ENCODE measurements at regions not wholly inside any gene's neighbourhood (a gene's known extent, or its start where the extent isn't known, plus 50 kb on each side); places are given as distances from the start of the nearest gene placed in this dataset.
"Not testable (repeated sequence)": the region's sequence is repeated elsewhere in the genome, so short reads cannot be mapped to it uniquely, and the experiment has no call there.

- no peak for DNase-seq (ENCODE audit: low read depth, low spot score)
Observed at GRCh38 chr10:32217216-32217615, 129.7 kb downstream of the EPC1 start.

GRCh38 chr10:32213838-32214237 lies 133.1 kb downstream of the EPC1 start:
- not testable (repeated sequence) for DNase-seq (ENCODE audit: low read depth, low spot score)

GRCh38 chr10:32211046-32211363 lies 136.0 kb downstream of the EPC1 start:
- no peak for DNase-seq (ENCODE audit: low read depth, low spot score)

DNA sequence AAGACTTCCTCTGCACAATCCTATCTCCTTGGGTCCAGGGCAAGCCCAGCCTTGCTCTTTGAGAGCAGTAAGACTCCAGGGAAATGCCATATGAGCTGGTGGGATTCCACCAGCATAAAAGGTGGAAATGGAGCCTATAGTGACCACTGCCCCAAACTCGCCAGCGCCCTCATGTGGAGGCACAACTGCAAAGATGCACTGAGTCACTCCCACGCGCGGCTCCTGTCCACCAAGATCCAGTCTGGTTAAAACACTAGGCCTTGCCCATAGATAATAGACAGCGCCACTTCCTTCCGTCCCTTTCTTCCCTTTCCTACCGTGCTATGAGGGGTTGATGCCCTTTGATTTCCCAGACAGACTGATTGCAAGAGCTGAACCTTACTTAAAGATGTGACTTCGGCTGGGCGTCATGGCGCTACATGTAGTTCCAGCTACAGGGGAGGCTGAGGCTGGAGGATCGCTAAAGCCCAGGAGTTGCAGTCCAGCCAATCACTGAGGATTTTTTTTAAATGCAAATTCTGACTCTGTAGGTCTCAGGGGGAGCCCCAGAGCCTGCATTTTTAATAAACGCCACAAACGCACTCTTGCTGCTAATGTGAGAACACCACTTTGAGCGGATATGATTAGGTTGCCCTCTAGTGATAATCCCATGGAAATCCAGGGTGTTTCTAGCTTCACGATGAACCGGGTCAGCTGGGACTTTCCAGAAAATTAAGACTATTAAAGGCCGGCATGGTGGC lies 136.5 kb downstream of the EPC1 start:
- peak; percentile 42 for DNase-seq (ENCODE audit: low read depth, low spot score)

- not testable (repeated sequence) for DNase-seq (ENCODE audit: low read depth, low spot score)
Observed at GRCh38 chr10:32208005-32208404, 139.0 kb downstream of the EPC1 start.

GRCh38 chr10:32207544-32207943 lies 139.4 kb downstream of the EPC1 start:
- peak; percentile 41 for DNase-seq (ENCODE audit: low read depth, low spot score)

DNA sequence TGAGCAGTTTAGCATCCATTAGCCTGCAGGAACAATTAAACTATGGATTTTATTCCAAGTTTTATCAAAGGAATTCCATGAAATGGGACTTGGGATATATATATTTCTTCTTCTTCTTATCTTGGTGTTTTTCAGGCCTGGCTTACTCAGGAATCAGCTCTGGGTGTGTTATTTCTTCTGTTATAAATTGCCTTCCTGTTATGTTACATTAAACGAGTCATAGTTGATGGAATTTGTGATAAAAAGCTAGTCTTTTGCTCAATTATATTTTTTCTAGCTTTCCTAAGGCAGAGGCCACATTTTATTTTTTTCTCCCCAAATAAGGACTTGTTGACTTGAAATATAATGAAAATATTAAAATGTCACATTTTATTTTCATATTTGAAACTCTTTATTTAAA lies 141.3 kb downstream of the EPC1 start:
- no peak for DNase-seq (ENCODE audit: low read depth, low spot score)

GRCh38 chr10:32204606-32205005 lies 142.4 kb downstream of the EPC1 start:
- DNase-seq (ENCODE audit: low read depth, low spot score) = no peak

- no peak for DNase-seq (ENCODE audit: low read depth, low spot score)
Observed at GRCh38 chr10:32199714-32200394, 143.6 kb upstream of the KIF5B start.

GRCh38 chr10:32197423-32197822 lies 141.2 kb upstream of the KIF5B start:
- DNase-seq (ENCODE audit: low read depth, low spot score) = peak; percentile 86

- no peak for DNase-seq (ENCODE audit: low read depth, low spot score)
Observed at GRCh38 chr10:32190890-32191491, 134.8 kb upstream of the KIF5B start.

DNA sequence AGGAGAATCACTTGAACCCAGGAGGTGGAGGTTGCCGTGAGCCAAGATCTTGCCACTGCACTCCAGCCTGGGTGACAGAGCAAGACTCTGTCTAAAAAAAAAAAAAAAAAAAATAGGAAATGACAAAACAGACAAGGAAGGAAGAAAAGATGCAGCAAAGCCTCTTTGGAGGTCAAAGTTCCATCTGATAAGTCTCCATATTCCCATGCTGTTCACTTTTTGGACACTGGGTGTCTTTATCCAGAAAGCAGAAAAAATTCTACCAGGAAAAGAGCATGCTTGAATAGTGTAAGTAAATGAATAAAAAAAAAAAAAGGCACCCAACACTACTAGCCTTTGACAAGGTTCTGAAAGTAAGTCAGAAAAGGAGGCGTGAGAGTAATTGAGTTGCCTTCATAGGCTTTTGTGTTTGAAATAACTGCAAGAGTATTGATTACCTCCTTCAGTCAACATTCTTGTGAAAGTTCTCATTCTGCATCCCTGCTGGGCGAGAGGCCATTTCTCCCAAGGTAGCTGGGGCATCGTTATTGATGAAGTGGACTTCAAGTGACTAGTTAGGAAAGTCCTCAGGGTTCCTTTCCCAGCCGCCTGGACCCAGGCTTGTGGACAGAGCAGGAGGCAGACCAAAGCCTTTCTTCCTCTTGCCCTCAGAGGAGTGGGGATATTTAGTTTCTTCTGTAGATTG lies 133.3 kb upstream of the KIF5B start:
- DNase-seq (ENCODE audit: low read depth, low spot score) = no peak

DNA sequence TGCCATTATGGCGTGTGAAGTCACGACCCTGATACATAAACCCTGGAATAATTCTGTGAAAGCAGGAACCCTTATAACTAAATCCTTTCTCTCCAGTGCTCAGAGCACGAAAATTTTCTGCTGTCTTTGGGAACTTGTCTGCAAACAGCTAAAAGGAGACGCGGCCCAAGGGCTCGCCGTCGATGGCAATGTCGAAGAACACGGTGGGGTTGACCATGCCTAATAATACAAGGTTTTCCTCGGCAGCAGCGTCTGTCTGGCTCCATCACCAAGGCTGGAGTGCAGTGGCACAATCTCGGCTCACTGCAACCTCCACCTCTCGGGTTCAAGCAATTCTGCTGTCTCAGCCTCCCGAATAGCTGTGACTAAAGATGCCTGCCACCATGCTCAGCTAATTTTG lies 132.4 kb upstream of the KIF5B start:
- not testable (repeated sequence) for DNase-seq (ENCODE audit: low read depth, low spot score)

GRCh38 chr10:32187686-32188085 lies 131.5 kb upstream of the KIF5B start:
- DNase-seq (ENCODE audit: low read depth, low spot score) = no peak

DNA sequence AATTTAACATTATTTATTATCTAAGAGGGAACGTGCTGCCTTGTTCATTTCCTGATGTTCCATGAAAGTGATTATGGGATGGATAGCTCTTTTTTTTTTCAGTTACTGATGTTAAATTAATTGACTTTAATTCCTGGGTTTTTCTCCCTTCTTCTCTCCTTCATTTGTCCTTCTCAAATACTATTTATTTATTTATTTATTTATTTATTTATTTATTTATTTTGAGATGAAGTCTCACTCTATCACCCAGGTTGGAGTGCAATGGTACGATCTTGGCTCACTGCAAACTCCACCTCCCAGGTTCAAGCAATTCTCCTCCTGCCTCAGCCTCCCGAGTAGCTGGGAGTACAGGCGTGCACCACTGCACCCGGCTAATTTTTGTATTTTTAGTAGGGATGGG lies 127.4 kb upstream of the KIF5B start:
- not testable (repeated sequence) for DNase-seq (ENCODE audit: low read depth, low spot score)

GRCh38 chr10:32182476-32182875 lies 126.3 kb upstream of the KIF5B start:
- DNase-seq (ENCODE audit: low read depth, low spot score) = no peak

GRCh38 chr10:32180390-32181280 lies 124.4 kb upstream of the KIF5B start:
- DNase-seq (ENCODE audit: low read depth, low spot score) = no peak

- no peak for DNase-seq (ENCODE audit: low read depth, low spot score)
Observed at GRCh38 chr10:32179836-32180235, 123.6 kb upstream of the KIF5B start.

GRCh38 chr10:32177594-32177993 lies 121.4 kb upstream of the KIF5B start:
- DNase-seq (ENCODE audit: low read depth, low spot score) = not testable (repeated sequence)

DNA sequence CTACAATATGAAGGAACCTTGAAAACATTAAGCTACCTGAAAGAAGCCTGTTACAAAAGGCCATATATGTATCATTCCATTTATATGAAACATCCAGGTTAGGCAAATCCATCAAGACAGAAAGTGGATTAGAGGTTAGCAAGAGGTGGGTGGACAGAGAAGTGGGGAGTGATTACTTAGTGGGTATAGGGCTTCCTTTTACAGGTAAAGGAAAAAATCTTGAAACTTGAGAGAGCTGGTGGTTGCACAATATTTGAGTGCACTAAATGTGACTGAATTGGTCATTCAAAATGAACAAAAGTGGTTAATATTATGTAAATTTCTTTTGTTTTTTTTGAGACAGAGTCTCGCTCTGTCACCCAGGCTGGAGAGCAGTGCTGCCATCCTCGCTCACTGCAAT lies 119.4 kb upstream of the KIF5B start:
- DNase-seq (ENCODE audit: low read depth, low spot score) = no peak

DNA sequence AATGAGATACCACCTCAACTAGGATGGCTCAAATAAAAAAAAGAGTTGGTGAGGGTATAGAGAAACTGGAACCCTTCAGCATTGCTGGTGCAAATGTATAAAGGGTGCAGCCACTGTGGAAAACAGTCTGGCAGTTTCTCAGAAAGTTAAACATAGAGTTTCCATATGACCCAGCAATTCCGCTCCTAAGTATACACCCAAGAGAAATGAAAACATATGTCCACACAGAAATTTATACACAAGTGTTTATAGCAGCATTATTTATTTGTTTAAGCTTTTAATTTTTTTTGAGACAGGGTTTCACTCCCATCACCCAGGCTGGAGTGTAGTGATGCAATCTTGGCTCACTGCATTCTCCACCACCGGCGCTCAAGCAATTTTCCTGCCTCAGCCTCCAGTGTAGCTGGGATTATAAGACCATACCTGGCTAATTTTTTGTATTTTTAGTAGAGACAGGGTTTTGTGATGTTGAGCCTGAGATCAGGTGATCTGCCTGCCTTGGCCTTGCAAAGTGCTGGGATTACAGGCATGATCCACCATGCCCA lies 118.2 kb upstream of the KIF5B start:
- DNase-seq (ENCODE audit: low read depth, low spot score) = no peak
